NCI-H2227 treated with DMSO at 0.1 percent for 48 hours (cell line): ENCODE measurements at regions not wholly inside any gene's neighbourhood (a gene's known extent, or its start where the extent isn't known, plus 50 kb on each side); places are given as distances from the start of the nearest gene placed in this dataset.
A peak's percentile ranks its signal among the peaks of the same experiment; 100 is the strongest.

Experiments used
- DNase-seq: peaks from one replicate; lab custom pipeline; 2025; lab: John Stamatoyannopoulos, UW

GRCh38 chr13:77480066-77480465 lies 55.4 kb upstream of the SCEL start:
- no peak for DNase-seq

DNA sequence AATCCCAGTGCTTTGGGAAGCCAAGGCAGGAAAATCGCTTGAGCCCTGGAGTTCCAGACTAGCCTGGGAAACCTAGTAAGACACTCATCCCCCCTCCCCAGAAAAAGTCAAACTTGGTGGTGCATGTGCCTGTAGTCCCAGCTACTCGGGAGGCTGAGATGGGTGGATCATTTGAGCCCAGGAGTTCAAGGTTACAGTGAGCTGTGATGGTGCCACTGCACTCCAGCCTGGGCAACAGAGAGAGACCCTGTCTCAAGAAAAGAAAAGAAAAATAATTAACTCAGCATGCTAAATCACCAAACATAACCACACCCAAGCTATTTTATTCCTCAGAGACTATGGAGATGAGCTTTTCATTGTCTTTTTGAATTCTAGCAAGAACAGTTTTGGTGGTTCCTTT lies 56.2 kb upstream of the SCEL start:
- no peak for DNase-seq

GRCh38 chr13:77477299-77477848 lies 58.1 kb upstream of the SCEL start:
- no peak for DNase-seq

- DNase-seq, result no peak
Observed at GRCh38 chr13:77476456-77476855, 59.0 kb upstream of the SCEL start.

- no peak for DNase-seq
Observed at GRCh38 chr13:77475345-77476084, 60.0 kb upstream of the SCEL start.

GRCh38 chr13:77470986-77471385 lies 64.5 kb upstream of the SCEL start:
- no peak for DNase-seq

DNA sequence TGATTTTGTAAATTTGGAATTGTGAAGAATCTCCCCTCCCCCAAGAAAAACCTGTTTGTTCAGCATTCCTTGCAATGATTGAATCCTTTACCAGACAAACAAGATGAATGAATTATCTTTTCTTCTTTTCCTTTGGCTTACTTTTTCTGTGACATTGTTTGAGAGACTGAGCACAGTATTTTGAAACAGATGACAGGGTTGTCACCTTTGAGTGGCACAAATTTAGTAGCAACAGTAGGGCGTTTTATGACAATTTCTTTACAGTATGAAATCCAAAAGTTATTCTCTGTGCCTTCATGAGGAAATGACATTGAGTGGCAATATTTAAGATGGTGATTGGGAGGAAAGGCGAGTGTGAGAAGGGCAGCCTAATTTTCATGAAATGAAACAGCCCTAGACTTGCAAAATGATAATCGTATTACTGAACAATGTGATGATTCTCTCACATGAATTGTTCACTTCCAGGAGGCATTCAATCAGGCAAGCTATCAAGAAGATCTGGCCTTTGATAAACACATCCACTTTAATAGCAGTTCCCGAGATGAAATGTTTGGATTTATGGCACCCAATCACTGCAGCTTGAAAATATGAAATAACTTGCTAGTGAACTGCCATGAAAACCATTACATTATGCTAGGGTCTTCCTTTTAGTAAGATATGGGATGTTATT lies 68.6 kb upstream of the SCEL start:
- no peak for DNase-seq

- no peak for DNase-seq
Observed at GRCh38 chr13:77465603-77466195, 69.8 kb upstream of the SCEL start.

- DNase-seq, result no peak
Observed at GRCh38 chr13:77460195-77460594, 75.3 kb upstream of the SCEL start.

- DNase-seq, result no peak
Observed at GRCh38 chr13:77459592-77459991, 75.9 kb upstream of the SCEL start.

- no peak for DNase-seq
Observed at GRCh38 chr13:77458736-77459135, 76.8 kb upstream of the SCEL start.

DNA sequence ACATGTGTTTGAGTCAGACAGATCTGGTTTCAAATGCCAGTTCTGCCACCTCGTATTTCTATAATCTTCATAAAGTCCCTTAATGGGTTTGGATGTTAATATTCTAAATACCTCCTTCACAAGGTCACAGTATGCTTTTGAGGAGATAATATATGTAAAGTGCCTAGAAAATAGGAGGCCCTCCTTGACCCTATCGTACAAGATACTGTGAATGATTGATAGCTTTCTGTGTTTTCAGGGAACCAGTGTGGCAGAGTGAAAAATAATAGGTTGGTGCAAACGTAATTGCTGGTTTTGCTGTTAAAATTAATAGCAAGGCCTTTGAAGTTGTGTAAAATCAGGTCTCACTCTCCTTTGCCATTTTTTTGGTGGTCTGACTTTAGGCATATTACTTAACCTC lies 77.5 kb upstream of the SCEL start:
- peak; percentile 44 for DNase-seq

DNA sequence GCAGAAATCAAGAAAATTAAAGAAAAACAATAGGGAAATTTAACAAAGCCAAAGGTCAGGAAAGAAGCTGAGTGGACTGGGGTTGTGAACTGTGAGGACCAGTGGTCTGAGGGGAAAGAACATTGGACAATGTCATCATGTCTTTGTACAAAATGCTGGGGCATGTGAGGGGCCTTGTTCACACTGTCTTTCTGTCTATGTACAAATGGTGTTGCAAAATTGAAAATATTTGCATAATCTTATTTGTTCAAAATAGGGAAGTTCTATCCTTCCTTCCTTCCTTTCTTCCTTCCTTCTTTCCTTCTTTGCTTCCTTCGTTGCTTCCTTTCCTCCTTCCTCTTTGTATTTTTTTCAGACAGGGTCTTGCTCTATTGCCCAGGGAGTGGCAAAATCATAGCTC lies 79.2 kb upstream of the SCEL start:
- no peak for DNase-seq

- DNase-seq, result no peak
Observed at GRCh38 chr13:77449265-77449664, 86.2 kb upstream of the SCEL start.

DNA sequence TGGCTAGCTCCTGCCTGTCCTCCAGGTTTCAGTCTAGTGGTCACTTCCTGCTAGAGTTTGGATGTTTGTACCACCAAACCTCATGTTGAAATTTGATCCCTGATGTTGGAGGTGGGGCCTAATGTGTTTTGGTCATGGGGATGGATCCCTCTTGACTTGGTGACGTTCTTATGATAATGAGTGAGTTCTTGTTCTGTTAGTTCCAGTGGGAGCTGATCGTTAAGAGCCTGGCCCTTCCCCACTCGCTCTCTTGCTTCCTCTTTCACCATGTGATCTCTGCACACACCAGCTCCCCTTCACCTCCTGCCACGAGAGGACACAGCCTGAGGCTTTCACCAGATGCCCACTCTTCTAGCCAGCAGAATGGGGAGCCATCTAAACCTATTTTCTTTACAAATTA lies 86.8 kb upstream of the SCEL start:
- DNase-seq, result no peak

GRCh38 chr13:77443511-77443910 lies 92.0 kb upstream of the SCEL start:
- no peak for DNase-seq

GRCh38 chr13:77437267-77437666 lies 98.2 kb upstream of the SCEL start:
- DNase-seq, result no peak

DNA sequence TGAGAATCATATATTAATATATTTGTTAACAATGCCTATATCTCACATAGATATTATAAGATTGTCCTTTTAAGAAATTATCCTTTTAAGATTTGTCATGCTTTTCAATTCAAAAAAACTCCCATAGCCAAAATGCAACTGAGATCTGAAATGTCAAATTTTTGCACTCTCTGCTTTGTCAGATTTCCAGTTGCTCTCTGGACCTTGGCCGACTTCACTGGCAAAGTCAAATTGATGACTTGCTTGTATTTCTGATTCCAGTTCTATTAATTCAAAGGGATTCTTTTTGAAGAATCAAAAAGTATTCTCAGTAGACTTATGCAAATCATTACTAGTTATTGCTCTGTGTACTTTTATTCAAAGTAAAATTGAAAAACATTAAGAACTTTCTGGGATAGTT lies 101.2 kb upstream of the SCEL start:
- no peak for DNase-seq

GRCh38 chr13:77431449-77431848 lies 104.1 kb upstream of the SCEL start:
- DNase-seq, result no peak

DNA sequence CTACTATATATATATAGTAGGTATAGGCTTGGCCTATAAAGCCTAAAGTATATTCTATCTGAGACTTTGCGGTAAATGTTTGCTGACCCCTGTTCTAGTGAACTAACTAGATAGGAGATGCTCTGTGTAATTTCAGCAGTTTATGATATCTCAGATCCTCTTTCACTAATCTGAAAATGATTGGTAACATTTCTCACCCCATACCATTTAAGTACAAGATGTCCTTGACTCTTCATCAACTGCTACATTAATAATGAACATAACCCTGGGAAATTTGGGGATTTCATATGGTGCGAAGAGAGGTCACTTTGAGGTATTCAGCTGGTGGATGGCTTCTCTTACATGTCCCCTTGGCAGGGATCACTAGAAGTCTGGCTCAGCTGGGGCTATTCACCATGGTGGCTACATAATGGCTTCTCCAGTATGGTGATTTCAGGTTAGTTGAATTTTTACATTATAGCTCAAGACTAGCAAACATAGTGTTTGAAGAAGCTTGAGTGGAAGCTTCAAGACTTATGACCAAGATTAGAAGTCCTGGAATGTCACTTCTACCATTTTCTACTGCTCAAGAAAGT lies 103.6 kb upstream of the MYCBP2 start:
- no peak for DNase-seq

GRCh38 chr13:77429320-77430142 lies 102.6 kb upstream of the MYCBP2 start:
- DNase-seq, result no peak

- DNase-seq, result no peak
Observed at GRCh38 chr13:77425705-77426104, 98.8 kb upstream of the MYCBP2 start.
